D721Med (cell line): ENCODE measurements at regions not wholly inside any gene's neighbourhood (a gene's known extent, or its start where the extent isn't known, plus 50 kb on each side); places are given as distances from the start of the nearest gene placed in this dataset.

Source experiments
- DNase-seq: peaks from one replicate; pipeline ENCODE4 v3.0.0; 2011; ENCODE audit warnings: low spot score; ENCODE audit not compliant: insufficient read length
- FAIRE-seq: peaks from 2 replicates; lab custom pipeline; 2011; peaks lifted over from hg19 to GRCh38; lab: Jason Lieb, UNC
- CTCF ChIP-seq: IDR thresholded peaks from 2 replicates; pipeline ENCODE4 v1.5.1; 2012; ENCODE audit warnings: mild to moderate bottlenecking, control low read depth; ENCODE audit not compliant: insufficient read depth; ENCODE audit errors: missing control alignments

GRCh38 chr17:15036238-15036637 lies 228.9 kb downstream of the PMP22 start:
- no peak for TF ChIP-seq CTCF
- FAIRE-seq (no peak), DNase-seq (no peak)

GRCh38 chr17:15031975-15032374 lies 233.2 kb downstream of the PMP22 start:
- FAIRE-seq (no peak), DNase-seq (no peak)
- no peak for TF ChIP-seq CTCF

- DNase-seq: no peak
- no peak for TF ChIP-seq CTCF
- FAIRE-seq: no peak
These were observed 235.7 kb downstream of the PMP22 start for GRCh38 chr17:15029469-15029868.

GRCh38 chr17:15027853-15028252 lies 237.3 kb downstream of the PMP22 start:
- FAIRE-seq (no peak), DNase-seq (no peak)
- TF ChIP-seq CTCF: no peak

GRCh38 chr17:15026088-15026487 lies 239.0 kb downstream of the PMP22 start:
- no peak for DNase-seq
- FAIRE-seq: no peak

DNA sequence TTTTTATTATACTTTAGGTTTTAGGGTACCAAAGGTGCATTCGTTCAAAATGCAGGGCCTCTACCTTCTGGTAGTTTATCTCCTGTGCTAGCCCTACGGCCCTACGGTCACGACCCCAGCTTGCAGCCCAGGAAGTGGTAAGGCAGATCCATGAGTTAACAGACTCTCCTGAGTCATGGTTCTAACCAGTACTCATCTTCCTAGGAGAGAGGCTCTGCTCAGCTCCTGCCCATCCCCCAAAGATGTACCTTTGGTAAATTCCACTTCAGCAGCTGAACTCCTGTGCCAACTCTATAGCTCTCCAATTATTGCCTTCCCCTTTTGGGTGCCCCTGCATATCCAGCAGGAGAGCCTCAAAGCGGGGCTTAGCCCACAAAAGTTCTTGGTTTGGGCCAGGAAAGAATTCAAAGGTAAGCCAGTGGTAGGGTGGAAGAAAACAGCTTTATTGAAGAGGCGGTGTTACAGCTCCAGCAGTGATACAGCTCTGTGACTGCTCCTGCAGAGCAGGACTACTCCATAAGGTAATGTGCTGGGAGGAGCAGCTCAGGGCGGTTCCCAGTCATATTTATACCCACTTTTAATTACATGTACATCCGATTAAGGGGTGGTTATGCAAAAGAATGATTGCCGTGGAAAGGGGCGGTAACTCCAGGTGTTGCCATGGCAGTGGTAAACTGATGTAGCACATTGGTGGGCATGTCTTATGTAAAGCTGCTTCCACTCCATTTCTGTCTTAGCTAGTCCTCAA lies 241.4 kb downstream of the PMP22 start:
- FAIRE-seq: no peak
- TF ChIP-seq CTCF: no peak
- no peak for DNase-seq

More at GRCh38 chr17:15026088-15026487, 239.0 kb downstream of the PMP22 start:
- TF ChIP-seq CTCF: no peak

DNA sequence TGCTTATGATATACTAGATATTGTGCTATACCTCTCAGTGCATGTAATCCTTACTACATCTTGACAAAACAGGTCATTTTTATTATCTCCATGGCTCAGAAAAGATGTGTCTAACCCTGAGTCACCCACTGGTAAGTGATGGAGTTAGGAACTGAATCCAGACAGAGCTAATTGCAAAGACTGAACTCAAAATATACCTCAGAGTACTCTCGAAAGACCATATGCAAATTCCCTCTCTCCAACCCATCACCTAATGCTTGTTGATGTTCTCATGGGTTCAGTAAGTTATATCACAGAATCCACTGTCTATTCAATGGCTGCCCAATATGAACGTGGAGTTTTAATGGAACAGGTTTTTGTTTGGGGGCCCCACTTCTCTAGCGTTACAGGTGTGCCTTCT lies 246.0 kb downstream of the PMP22 start:
- no peak for TF ChIP-seq CTCF
- FAIRE-seq (no peak), DNase-seq (no peak)
